ENCODE measurements at regions not wholly inside any gene's neighbourhood (a gene's known extent, or its start where the extent isn't known, plus 50 kb on each side); places are given as distances from the start of the nearest gene placed in this dataset.

- no peak for TF ChIP-seq EP300 (IDR thresholded peaks at IDR 0.05; ENCODE audit: borderline replicate concordance in 1 of 2, low read depth in 1 of 2, low read length in 1 of 2)
- TF ChIP-seq, protein P1, sequence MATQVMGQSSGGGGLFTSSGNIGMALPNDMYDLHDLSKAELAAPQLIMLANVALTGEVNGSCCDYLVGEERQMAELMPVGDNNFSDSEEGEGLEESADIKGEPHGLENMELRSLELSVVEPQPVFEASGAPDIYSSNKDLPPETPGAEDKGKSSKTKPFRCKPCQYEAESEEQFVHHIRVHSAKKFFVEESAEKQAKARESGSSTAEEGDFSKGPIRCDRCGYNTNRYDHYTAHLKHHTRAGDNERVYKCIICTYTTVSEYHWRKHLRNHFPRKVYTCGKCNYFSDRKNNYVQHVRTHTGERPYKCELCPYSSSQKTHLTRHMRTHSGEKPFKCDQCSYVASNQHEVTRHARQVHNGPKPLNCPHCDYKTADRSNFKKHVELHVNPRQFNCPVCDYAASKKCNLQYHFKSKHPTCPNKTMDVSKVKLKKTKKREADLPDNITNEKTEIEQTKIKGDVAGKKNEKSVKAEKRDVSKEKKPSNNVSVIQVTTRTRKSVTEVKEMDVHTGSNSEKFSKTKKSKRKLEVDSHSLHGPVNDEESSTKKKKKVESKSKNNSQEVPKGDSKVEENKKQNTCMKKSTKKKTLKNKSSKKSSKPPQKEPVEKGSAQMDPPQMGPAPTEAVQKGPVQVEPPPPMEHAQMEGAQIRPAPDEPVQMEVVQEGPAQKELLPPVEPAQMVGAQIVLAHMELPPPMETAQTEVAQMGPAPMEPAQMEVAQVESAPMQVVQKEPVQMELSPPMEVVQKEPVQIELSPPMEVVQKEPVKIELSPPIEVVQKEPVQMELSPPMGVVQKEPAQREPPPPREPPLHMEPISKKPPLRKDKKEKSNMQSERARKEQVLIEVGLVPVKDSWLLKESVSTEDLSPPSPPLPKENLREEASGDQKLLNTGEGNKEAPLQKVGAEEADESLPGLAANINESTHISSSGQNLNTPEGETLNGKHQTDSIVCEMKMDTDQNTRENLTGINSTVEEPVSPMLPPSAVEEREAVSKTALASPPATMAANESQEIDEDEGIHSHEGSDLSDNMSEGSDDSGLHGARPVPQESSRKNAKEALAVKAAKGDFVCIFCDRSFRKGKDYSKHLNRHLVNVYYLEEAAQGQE (IDR thresholded peaks at IDR 0.05; ENCODE audit: low read depth, low read length): no peak
- no peak for TF ChIP-seq RAD21 (IDR thresholded peaks at IDR 0.05; ENCODE audit: low read length)
- TF ChIP-seq FOXM1 (IDR thresholded peaks at IDR 0.05; ENCODE audit: low read depth): no peak
These were observed 69.2 kb upstream of the PALS2 start for GRCh38 chr7:24504040-24504439.

Measured in SK-N-SH (cell line).